BJ (cell line): ENCODE measurements at regions not wholly inside any gene's neighbourhood (a gene's known extent, or its start where the extent isn't known, plus 50 kb on each side); places are given as distances from the start of the nearest gene placed in this dataset.

Source experiments
- CTCF ChIA-PET: fragments of 350-600 bp; formaldehyde crosslinking; extraction: SDS; loops from one replicate; lab custom pipeline; 2021; ENCODE audit warnings: antibody characterized with exemption, inconsistent platforms; lab: Yijun Ruan, JAX
- POLR2A ChIA-PET: fragments of 300-600 bp; sonication (Branson Sonifier 250); formaldehyde crosslinking; extraction: SDS; loops from one replicate; lab custom pipeline; 2021; ENCODE audit warnings: antibody characterized with exemption; lab: Charles Lee
- DNase-seq: peaks from one replicate; pipeline ENCODE4 v3.0.0-alpha.2; 2011; ENCODE audit warnings: low read depth
- H3K27me3 ChIP-seq: 2 replicates; pipeline ENCODE4 v1.6.0; 2011; ENCODE audit warnings: low read length; ENCODE audit not compliant: control insufficient read depth, insufficient read depth
- H3K36me3 ChIP-seq: 2 replicates; pipeline ENCODE4 v1.5.1; 2011; ENCODE audit warnings: low read length; ENCODE audit not compliant: control insufficient read depth, insufficient read depth
- H3K4me3 ChIP-seq: 2 replicates; pipeline ENCODE4 v1.5.1; 2011; ENCODE audit warnings: low read depth, mild to moderate bottlenecking, control low read depth, low read length
- TF ChIP-seq, protein P1 (sequence below): IDR thresholded peaks from 2 replicates; pipeline ENCODE4 v1.5.1; 2011; ENCODE audit warnings: low read depth, mild to moderate bottlenecking, control low read depth, inconsistent platforms, low read length, moderate library complexity; ENCODE audit not compliant: insufficient read depth

DNA sequence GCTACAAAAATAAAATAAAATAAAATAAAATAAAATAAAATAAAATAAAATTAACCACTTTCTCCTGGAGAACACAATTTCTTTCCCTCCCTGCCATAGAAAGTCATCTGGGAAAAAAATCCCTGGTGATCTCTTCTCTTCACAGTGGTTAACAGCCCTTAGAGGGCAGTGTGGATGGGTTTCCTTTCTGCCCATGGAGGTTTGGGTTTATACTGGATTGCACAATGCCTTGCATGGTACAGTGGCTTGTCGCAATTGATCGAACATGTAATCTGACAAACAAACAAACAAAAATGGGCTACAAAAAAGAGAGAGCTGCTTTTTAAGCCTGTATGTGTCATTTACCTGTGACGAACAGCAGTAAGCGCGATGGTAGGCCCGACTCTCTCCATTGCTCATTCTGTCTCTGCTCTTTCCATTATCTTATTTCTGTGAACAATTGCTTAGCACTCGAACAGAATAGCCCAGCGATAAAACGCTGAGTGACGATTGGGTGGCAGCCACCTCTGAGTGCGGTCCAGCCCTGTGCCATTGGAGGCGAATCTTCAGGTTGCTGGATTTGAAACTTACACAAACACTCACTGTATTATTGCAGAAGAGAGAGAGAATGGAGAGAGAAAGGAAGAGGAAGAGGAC, 166.1 kb downstream of the CD83 start:
- TF ChIP-seq, protein P1, sequence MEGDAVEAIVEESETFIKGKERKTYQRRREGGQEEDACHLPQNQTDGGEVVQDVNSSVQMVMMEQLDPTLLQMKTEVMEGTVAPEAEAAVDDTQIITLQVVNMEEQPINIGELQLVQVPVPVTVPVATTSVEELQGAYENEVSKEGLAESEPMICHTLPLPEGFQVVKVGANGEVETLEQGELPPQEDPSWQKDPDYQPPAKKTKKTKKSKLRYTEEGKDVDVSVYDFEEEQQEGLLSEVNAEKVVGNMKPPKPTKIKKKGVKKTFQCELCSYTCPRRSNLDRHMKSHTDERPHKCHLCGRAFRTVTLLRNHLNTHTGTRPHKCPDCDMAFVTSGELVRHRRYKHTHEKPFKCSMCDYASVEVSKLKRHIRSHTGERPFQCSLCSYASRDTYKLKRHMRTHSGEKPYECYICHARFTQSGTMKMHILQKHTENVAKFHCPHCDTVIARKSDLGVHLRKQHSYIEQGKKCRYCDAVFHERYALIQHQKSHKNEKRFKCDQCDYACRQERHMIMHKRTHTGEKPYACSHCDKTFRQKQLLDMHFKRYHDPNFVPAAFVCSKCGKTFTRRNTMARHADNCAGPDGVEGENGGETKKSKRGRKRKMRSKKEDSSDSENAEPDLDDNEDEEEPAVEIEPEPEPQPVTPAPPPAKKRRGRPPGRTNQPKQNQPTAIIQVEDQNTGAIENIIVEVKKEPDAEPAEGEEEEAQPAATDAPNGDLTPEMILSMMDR = no peak

DNA sequence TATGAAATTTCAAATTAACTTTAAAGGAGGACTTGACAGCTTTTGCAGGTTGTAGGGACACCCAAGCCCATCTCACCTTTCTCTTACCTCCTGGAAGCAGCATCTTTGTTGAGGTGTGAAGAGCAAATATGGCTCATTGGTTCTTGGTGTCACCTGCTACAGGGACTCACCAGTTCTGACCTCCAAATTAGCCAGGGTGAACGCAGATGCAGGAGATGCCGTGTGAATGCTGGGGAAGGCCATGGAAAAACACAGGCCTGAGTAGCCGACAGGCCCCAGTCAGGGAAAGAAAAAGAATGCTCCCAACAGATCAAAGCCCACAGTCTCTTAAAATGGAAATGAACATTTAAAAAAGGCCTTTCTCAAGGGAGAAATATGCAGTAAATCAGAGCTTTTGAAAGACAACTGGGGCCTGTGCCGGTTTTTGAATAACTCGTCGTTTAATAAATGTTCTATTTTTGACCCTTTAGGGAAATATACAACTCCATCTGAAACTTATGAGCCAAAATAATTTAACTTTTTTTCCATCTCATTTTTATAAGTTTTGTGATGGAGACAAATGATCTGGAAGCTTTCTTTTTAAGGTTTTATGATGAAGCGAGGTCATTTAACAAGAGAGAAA, 167.5 kb downstream of the CD83 start:
- Histone ChIP-seq H3K27me3 (no peaks in the 10 kb centered on the region), H3K36me3 (no peaks in the 10 kb centered on the region), H3K4me3 (no peak overlapping the region)
- TF ChIP-seq, protein P1 = no peak
- CTCF ChIA-PET = interaction anchor here (0.6 kb wide), 1 partner anchor 62 kb away, joined by 4 read pairs; no protein-coding TSS in a partner anchor
- POLR2A ChIA-PET = no interaction called here
- no peak for DNase-seq

More for the DNA sequence above, 166.1 kb downstream of the CD83 start:
- H3K27me3 ChIP-seq = no peaks in the 10 kb centered on the region
- ChIA-PET CTCF (interaction anchor here (1.2 kb wide), 1 partner anchor 186 kb away, joined by 3 read pairs; no protein-coding TSS in a partner anchor), POLR2A (no interaction called here)
- no peak overlapping the region for H3K4me3 ChIP-seq
- DNase-seq = no peak
- no peaks in the 10 kb centered on the region for H3K36me3 ChIP-seq

DNA sequence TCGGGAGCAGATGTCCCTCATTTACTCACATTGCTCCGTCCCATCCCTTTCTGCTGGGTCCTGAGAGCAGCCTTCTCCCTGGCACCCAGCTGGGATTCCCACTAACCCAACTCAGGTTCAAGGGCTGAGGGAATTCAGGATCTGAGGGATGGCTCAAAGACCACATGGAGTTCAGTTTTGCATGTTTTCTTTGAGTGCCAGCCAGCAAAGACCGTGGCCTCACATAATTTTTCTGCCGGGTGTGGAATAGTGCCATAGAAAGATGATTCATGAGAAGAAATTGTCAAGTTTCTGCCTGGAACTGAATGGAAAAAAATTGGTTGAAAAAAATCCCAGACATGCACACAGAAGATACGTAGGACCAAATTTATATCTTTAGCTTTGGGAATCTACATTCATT, 168.6 kb downstream of the CD83 start:
- POLR2A ChIA-PET = interaction anchor here (0.6 kb wide), 1 partner anchor 14 kb away, joined by 3 read pairs; no protein-coding TSS in a partner anchor
- TF ChIP-seq, protein P1 = no peak
- CTCF ChIA-PET = interaction anchor here (0.6 kb wide), 1 partner anchor 90 kb away, joined by 4 read pairs; no protein-coding TSS in a partner anchor
- H3K27me3 ChIP-seq = no peaks in the 10 kb centered on the region
- no peak overlapping the region for H3K4me3 ChIP-seq
- no peaks in the 10 kb centered on the region for H3K36me3 ChIP-seq
- peak; percentile 83 for DNase-seq

DNA sequence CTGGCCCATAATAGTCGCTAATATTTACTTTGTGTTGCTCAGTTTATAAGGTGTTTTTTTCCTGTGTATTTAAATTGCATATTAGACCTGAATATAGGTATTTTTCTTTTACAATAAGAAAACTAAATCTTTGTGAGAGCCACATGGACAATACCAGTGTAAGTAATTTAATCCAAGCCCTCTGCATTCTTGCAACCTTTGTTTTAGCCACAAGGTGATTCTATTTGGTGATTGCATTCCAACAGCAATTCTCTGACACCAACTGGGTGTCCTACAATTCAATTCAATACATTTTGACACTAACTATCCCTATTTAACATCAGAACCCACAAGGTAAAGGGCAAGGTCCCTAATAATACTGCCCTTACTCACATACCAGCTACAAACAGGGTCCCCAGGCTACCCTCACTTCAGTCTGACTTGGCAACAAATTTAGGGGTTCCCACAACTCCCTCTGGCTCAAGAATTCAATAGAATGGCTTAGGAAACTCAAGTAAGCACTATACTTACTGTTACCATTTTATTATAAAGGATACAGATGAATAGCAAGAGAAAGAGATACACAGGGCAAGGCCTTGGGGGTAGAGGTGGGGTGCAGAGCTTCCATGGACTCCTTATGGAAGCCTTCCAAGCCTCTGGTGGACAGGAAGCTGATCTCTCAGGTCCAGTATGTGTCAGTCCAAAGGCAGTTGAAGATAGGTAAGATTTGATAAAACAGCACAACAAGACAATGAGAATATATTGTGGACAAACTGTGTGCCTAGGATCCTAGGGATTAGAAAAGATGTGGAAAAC, 169.3 kb downstream of the CD83 start:
- CTCF ChIA-PET = interaction anchor here (0.6 kb wide), 1 partner anchor 91 kb away, joined by 4 read pairs; no protein-coding TSS in a partner anchor
- POLR2A ChIA-PET = interaction anchor here (0.6 kb wide), 1 partner anchor 14 kb away, joined by 3 read pairs; no protein-coding TSS in a partner anchor
- no peak for DNase-seq
- Histone ChIP-seq H3K4me3 (no peak overlapping the region), H3K36me3 (no peaks in the 10 kb centered on the region), H3K27me3 (no peaks in the 10 kb centered on the region)
- TF ChIP-seq, protein P1 = no peak

DNA sequence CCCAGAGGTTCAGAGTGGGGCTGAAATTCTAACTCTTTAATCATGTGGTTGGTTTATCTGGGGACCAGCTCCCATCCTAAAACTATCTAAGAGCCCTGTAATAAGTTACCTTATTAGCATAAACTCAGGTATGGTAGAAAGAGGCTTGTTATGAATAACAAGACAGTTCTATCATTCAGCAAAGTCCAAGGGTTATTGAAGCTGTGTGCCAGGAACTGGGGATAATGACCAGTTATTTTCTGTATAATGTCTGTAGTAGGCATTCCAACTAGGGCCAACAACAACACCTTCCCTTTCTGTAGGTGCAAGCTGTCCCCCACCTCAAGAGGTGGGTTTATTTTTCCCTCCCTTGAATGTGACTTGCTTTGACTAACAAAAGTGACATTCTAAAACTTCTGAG, 170.1 kb downstream of the CD83 start:
- Histone ChIP-seq H3K36me3 (no peaks in the 10 kb centered on the region), H3K27me3 (no peaks in the 10 kb centered on the region), H3K4me3 (no peak overlapping the region)
- CTCF ChIA-PET = no interaction called here
- DNase-seq = no peak
- POLR2A ChIA-PET = no interaction called here
- TF ChIP-seq, protein P1 = no peak
